ENCODE measurements at regions not wholly inside any gene's neighbourhood (a gene's known extent, or its start where the extent isn't known, plus 50 kb on each side); places are given as distances from the start of the nearest gene placed in this dataset.

- H3K27ac ChIP-seq (replicated peaks; ENCODE audit: low read length) = no peak overlapping the region
- no peak overlapping the region for H3K18ac ChIP-seq (ENCODE audit: low read length)
- no peak overlapping the region for H3K14ac ChIP-seq (ENCODE audit: low read length)
- no peak overlapping the region for H3K4ac ChIP-seq (ENCODE audit: low read length)
- H3K27me3 ChIP-seq (ENCODE audit: control insufficient read depth in 3 of 3, insufficient read depth in 3 of 3, low read depth in 1 of 3, low read length in 3 of 3) = no peaks in the 10 kb centered on the region
- no peak overlapping the region for H3K4me3 ChIP-seq (ENCODE audit: low read length in 2 of 2)
- H2AK5ac ChIP-seq (ENCODE audit: low read depth, low read length) = no peak overlapping the region
- H3K36me3 ChIP-seq (replicated peaks in 1 of 2; ENCODE audit: control insufficient read depth in 2 of 2, insufficient read depth in 2 of 2, low read length in 2 of 2) = no peaks in the 10 kb centered on the region
- no peaks in the 10 kb centered on the region for H3K9me3 ChIP-seq (replicated peaks in 1 of 2; ENCODE audit: control insufficient read depth in 2 of 2, insufficient read depth in 1 of 2, low read depth in 1 of 2, low read length in 2 of 2)
- H3K4me2 ChIP-seq (ENCODE audit: insufficient read depth, low read length, poor library complexity, severe bottlenecking) = no peak overlapping the region
- H2BK15ac ChIP-seq (ENCODE audit: low read length) = no peak overlapping the region
- no peak overlapping the region for H2BK120ac ChIP-seq (ENCODE audit: low read depth, low read length)
- no peak overlapping the region for H4K8ac ChIP-seq (ENCODE audit: low read depth, low read length)
- H2BK12ac ChIP-seq (ENCODE audit: low read length) = no peak overlapping the region
- no peaks in the 10 kb centered on the region for H3K4me1 ChIP-seq (ENCODE audit: control insufficient read depth in 2 of 2, insufficient read depth in 1 of 2, low read depth in 1 of 2, low read length in 2 of 2)
- H2AFZ ChIP-seq (ENCODE audit: low read length) = no peak overlapping the region
- H4K91ac ChIP-seq (ENCODE audit: low read depth, low read length, poor library complexity) = no peak overlapping the region
- H3K79me1 ChIP-seq (ENCODE audit: low read depth, low read length) = no peaks in the 10 kb centered on the region
- no peak overlapping the region for H3K23ac ChIP-seq (ENCODE audit: low read depth, low read length, poor library complexity)
- H2BK5ac ChIP-seq (ENCODE audit: low read length) = no peak overlapping the region
- no peak for DNase-seq (ENCODE audit: low spot score)
- no CpG with 5 or more reads among the region's 3 CpGs for WGBS, 2 donors (ENCODE audit: extremely low coverage in 2 of 2, insufficient read length in 2 of 2, insufficient replicate concordance in 1 of 2)
- H3K9ac ChIP-seq (ENCODE audit: low read depth, low read length, poor library complexity) = no peak overlapping the region
Observed at GRCh38 chr13:105144936-105145335, 1390.5 kb downstream of the EFNB2 start.

GRCh38 chr13:105144020-105144419 is 1391.4 kb downstream of the EFNB2 start:
- H3K4me3 ChIP-seq (ENCODE audit: low read length in 2 of 2) = no peak overlapping the region
- H3K36me3 ChIP-seq (replicated peaks in 1 of 2; ENCODE audit: control insufficient read depth in 2 of 2, insufficient read depth in 2 of 2, low read length in 2 of 2) = no peaks in the 10 kb centered on the region
- H3K27ac ChIP-seq (replicated peaks; ENCODE audit: low read length) = no peak overlapping the region
- H3K9ac ChIP-seq (ENCODE audit: low read depth, low read length, poor library complexity) = no peak overlapping the region
- DNase-seq (ENCODE audit: low spot score) = no peak
- H3K9me3 ChIP-seq (replicated peaks in 1 of 2; ENCODE audit: control insufficient read depth in 2 of 2, insufficient read depth in 1 of 2, low read depth in 1 of 2, low read length in 2 of 2) = no peaks in the 10 kb centered on the region
- H2BK5ac ChIP-seq (ENCODE audit: low read length) = no peak overlapping the region
- WGBS, 2 donors (ENCODE audit: extremely low coverage in 2 of 2, insufficient read length in 2 of 2, insufficient replicate concordance in 1 of 2) = no CpG with 5 or more reads among the region's 3 CpGs
- no peaks in the 10 kb centered on the region for H3K27me3 ChIP-seq (ENCODE audit: control insufficient read depth in 3 of 3, insufficient read depth in 3 of 3, low read depth in 1 of 3, low read length in 3 of 3)
- H4K91ac ChIP-seq (ENCODE audit: low read depth, low read length, poor library complexity) = no peak overlapping the region
- no peak overlapping the region for H3K23ac ChIP-seq (ENCODE audit: low read depth, low read length, poor library complexity)
- H3K4ac ChIP-seq (ENCODE audit: low read length) = no peak overlapping the region
- no peak overlapping the region for H2BK12ac ChIP-seq (ENCODE audit: low read length)
- no peak overlapping the region for H4K8ac ChIP-seq (ENCODE audit: low read depth, low read length)
- H3K18ac ChIP-seq (ENCODE audit: low read length) = no peak overlapping the region
- no peak overlapping the region for H2BK15ac ChIP-seq (ENCODE audit: low read length)
- H2AK5ac ChIP-seq (ENCODE audit: low read depth, low read length) = no peak overlapping the region
- H3K4me1 ChIP-seq (ENCODE audit: control insufficient read depth in 2 of 2, insufficient read depth in 1 of 2, low read depth in 1 of 2, low read length in 2 of 2) = no peaks in the 10 kb centered on the region
- no peak overlapping the region for H2BK120ac ChIP-seq (ENCODE audit: low read depth, low read length)
- no peak overlapping the region for H3K14ac ChIP-seq (ENCODE audit: low read length)
- H3K79me1 ChIP-seq (ENCODE audit: low read depth, low read length) = no peaks in the 10 kb centered on the region
- no peak overlapping the region for H2AFZ ChIP-seq (ENCODE audit: low read length)
- no peak overlapping the region for H3K4me2 ChIP-seq (ENCODE audit: insufficient read depth, low read length, poor library complexity, severe bottlenecking)

- Histone ChIP-seq H3K4me1 (ENCODE audit: control insufficient read depth in 2 of 2, insufficient read depth in 1 of 2, low read depth in 1 of 2, low read length in 2 of 2) (no peaks in the 10 kb centered on the region), H3K9ac (ENCODE audit: low read depth, low read length, poor library complexity) (no peak overlapping the region), H2BK12ac (ENCODE audit: low read length) (no peak overlapping the region), H3K23ac (ENCODE audit: low read depth, low read length, poor library complexity) (no peak overlapping the region), H2AK5ac (ENCODE audit: low read depth, low read length) (no peak overlapping the region), H3K4me2 (ENCODE audit: insufficient read depth, low read length, poor library complexity, severe bottlenecking) (no peak overlapping the region), H3K14ac (ENCODE audit: low read length) (no peak overlapping the region), H3K79me1 (ENCODE audit: low read depth, low read length) (no peaks in the 10 kb centered on the region), H3K27me3 (ENCODE audit: control insufficient read depth in 3 of 3, insufficient read depth in 3 of 3, low read depth in 1 of 3, low read length in 3 of 3) (no peaks in the 10 kb centered on the region), H3K9me3 (replicated peaks in 1 of 2; ENCODE audit: control insufficient read depth in 2 of 2, insufficient read depth in 1 of 2, low read depth in 1 of 2, low read length in 2 of 2) (no peaks in the 10 kb centered on the region), H2BK15ac (ENCODE audit: low read length) (no peak overlapping the region), H4K8ac (ENCODE audit: low read depth, low read length) (no peak overlapping the region), H3K27ac (replicated peaks; ENCODE audit: low read length) (no peak overlapping the region), H3K36me3 (replicated peaks in 1 of 2; ENCODE audit: control insufficient read depth in 2 of 2, insufficient read depth in 2 of 2, low read length in 2 of 2) (no peaks in the 10 kb centered on the region), H2BK120ac (ENCODE audit: low read depth, low read length) (no peak overlapping the region), H2BK5ac (ENCODE audit: low read length) (no peak overlapping the region), H3K18ac (ENCODE audit: low read length) (no peak overlapping the region), H4K91ac (ENCODE audit: low read depth, low read length, poor library complexity) (no peak overlapping the region), H3K4ac (ENCODE audit: low read length) (no peak overlapping the region), H2AFZ (ENCODE audit: low read length) (no peak overlapping the region), H3K4me3 (ENCODE audit: low read length in 2 of 2) (no peak overlapping the region)
- no peak for DNase-seq (ENCODE audit: low spot score)
- 100% methylated on average over 1 of the region's 2 CpGs; no CpG with 5 or more reads in 1 of the 2 donors for WGBS, 2 donors (ENCODE audit: extremely low coverage in 2 of 2, insufficient read length in 2 of 2, insufficient replicate concordance in 1 of 2)
Observed at GRCh38 chr13:105142556-105142955, 1392.9 kb downstream of the EFNB2 start.

GRCh38 chr13:105139380-105140285 is 1395.8 kb downstream of the EFNB2 start:
- no CpG with 5 or more reads among the region's 20 CpGs for WGBS, 2 donors (ENCODE audit: extremely low coverage in 2 of 2, insufficient read length in 2 of 2, insufficient replicate concordance in 1 of 2)
- DNase-seq (ENCODE audit: low spot score) = no peak
- Histone ChIP-seq H3K9ac (ENCODE audit: low read depth, low read length, poor library complexity) (no peak overlapping the region), H2BK120ac (ENCODE audit: low read depth, low read length) (no peak overlapping the region), H3K18ac (ENCODE audit: low read length) (peak overlapping the region; percentile 32), H2BK12ac (ENCODE audit: low read length) (no peak overlapping the region), H3K4me1 (ENCODE audit: control insufficient read depth in 2 of 2, insufficient read depth in 1 of 2, low read depth in 1 of 2, low read length in 2 of 2) (peaks cover 0 to 2% of the 10 kb centered on the region in 2 donors), H3K79me1 (ENCODE audit: low read depth, low read length) (no peaks in the 10 kb centered on the region), H2AFZ (ENCODE audit: low read length) (peak overlapping the region; percentile 48), H3K36me3 (replicated peaks in 1 of 2; ENCODE audit: control insufficient read depth in 2 of 2, insufficient read depth in 2 of 2, low read length in 2 of 2) (no peaks in the 10 kb centered on the region), H4K8ac (ENCODE audit: low read depth, low read length) (no peak overlapping the region), H2BK15ac (ENCODE audit: low read length) (no peak overlapping the region), H2BK5ac (ENCODE audit: low read length) (no peak overlapping the region), H3K23ac (ENCODE audit: low read depth, low read length, poor library complexity) (no peak overlapping the region), H3K9me3 (replicated peaks in 1 of 2; ENCODE audit: control insufficient read depth in 2 of 2, insufficient read depth in 1 of 2, low read depth in 1 of 2, low read length in 2 of 2) (no peaks in the 10 kb centered on the region), H3K27ac (replicated peaks; ENCODE audit: low read length) (no peak overlapping the region), H3K4me2 (ENCODE audit: insufficient read depth, low read length, poor library complexity, severe bottlenecking) (no peak overlapping the region), H3K4ac (ENCODE audit: low read length) (no peak overlapping the region), H3K4me3 (ENCODE audit: low read length in 2 of 2) (no peak overlapping the region), H4K91ac (ENCODE audit: low read depth, low read length, poor library complexity) (no peak overlapping the region), H3K14ac (ENCODE audit: low read length) (no peak overlapping the region), H2AK5ac (ENCODE audit: low read depth, low read length) (no peak overlapping the region), H3K27me3 (ENCODE audit: control insufficient read depth in 3 of 3, insufficient read depth in 3 of 3, low read depth in 1 of 3, low read length in 3 of 3) (no peaks in the 10 kb centered on the region)

All from neuronal stem cell (in vitro differentiated cells).